H1 (cell line): ENCODE measurements at regions not wholly inside any gene's neighbourhood (a gene's known extent, or its start where the extent isn't known, plus 50 kb on each side); places are given as distances from the start of the nearest gene placed in this dataset.

Source experiments
- CTCF ChIA-PET: fragments of 300-600 bp; sonication (Branson Sonifier 250); formaldehyde crosslinking; loops from one replicate; lab custom pipeline; 2021; ENCODE audit not compliant: partially characterized antibody; lab: Charles Lee
- POLR2A ChIA-PET: fragments of 300-600 bp; sonication (Branson Sonifier 250); formaldehyde crosslinking; loops from one replicate; lab custom pipeline; 2021; ENCODE audit warnings: inconsistent platforms; ENCODE audit not compliant: partially characterized antibody; lab: Charles Lee
- DNase-seq, 2 experiments: peaks; one replicate each; pipeline versions ENCODE4 v3.0.0 to v3.0.0-alpha.2; 2010 to 2022; ENCODE audit warnings: low spot score in 2 of 2, low read depth in 1 of 2, mixed read lengths in 1 of 2
- FAIRE-seq: peaks from 2 replicates; lab custom pipeline; 2011; peaks lifted over from hg19 to GRCh38; lab: Jason Lieb, UNC
- H2AFZ ChIP-seq: 2 replicates; pipeline ENCODE4 v1.8.1; 2012; ENCODE audit warnings: low read length, inconsistent platforms
- H2AK5ac ChIP-seq: 2 replicates; pipeline ENCODE4 v1.6.1; 2013; ENCODE audit warnings: low read depth, low read length
- H2BK120ac ChIP-seq: replicated peaks from 2 replicates; pipeline ENCODE3; 2013; ENCODE audit warnings: low read depth, low read length, inconsistent platforms
- H2BK12ac ChIP-seq: 2 replicates; pipeline ENCODE4 v1.6.1; 2013; ENCODE audit warnings: low read depth, low read length
- H2BK15ac ChIP-seq: 2 replicates; pipeline ENCODE4 v1.6.1; 2013; ENCODE audit warnings: low read length
- H2BK20ac ChIP-seq: 2 replicates; pipeline ENCODE4 v1.6.1; 2013; ENCODE audit warnings: low read length
- H2BK5ac ChIP-seq: 2 replicates; pipeline ENCODE4 v1.6.1; 2013; ENCODE audit warnings: low read depth, low read length
- H3K14ac ChIP-seq: 2 replicates; pipeline ENCODE4 v1.6.1; 2013; ENCODE audit warnings: inconsistent platforms; ENCODE audit not compliant: insufficient read length
- H3K18ac ChIP-seq: 2 replicates; pipeline ENCODE4 v1.6.1; 2013; ENCODE audit warnings: low read length; ENCODE audit errors: extremely low read depth
- H3K23ac ChIP-seq: 2 replicates; pipeline ENCODE4 v1.6.1; 2013; ENCODE audit warnings: inconsistent platforms; ENCODE audit not compliant: insufficient read length
- H3K23me2 ChIP-seq: 2 replicates; pipeline ENCODE4 v1.6.1; 2013; ENCODE audit warnings: low read depth, low read length
- H3K27ac ChIP-seq: 2 replicates; pipeline ENCODE4 v1.6.1; 2011; ENCODE audit warnings: low read depth, low read length, inconsistent platforms
- H3K27me3 ChIP-seq, 4 experiments: replicated peaks in 1 of 4; 1 replicate in 1 of 4; 2 replicates in 3 of 4; pipeline versions ENCODE4 v1.6.1 to v1.8.1; 2011 to 2013; ENCODE audit warnings: low read length in 3 of 4, mild to moderate bottlenecking in 3 of 4, inconsistent platforms in 2 of 4, mixed read lengths in 2 of 4, moderate library complexity in 1 of 4; ENCODE audit not compliant: control insufficient read depth in 3 of 4, insufficient read depth in 3 of 4; ENCODE audit errors: extremely low read depth in 1 of 4
- H3K36me3 ChIP-seq, 4 experiments: 2 replicates each; pipeline versions ENCODE4 v1.6.1 to v1.8.1; 2011 to 2013; ENCODE audit warnings: mild to moderate bottlenecking in 4 of 4, low read length in 3 of 4, moderate library complexity in 2 of 4, control low read depth in 1 of 4, inconsistent platforms in 1 of 4; ENCODE audit not compliant: insufficient read depth in 4 of 4, control insufficient read depth in 2 of 4
- H3K4ac ChIP-seq: replicated peaks from 2 replicates; pipeline ENCODE3; 2013; ENCODE audit warnings: low read length, low read depth, mixed read lengths, inconsistent platforms; ENCODE audit not compliant: insufficient read length
- H3K4me1 ChIP-seq, 4 experiments: replicated peaks in 1 of 4; 1 replicate in 1 of 4; 2 replicates in 3 of 4; pipeline versions ENCODE4 v1.6.1 to v1.8.1; 2011 to 2013; ENCODE audit warnings: low read length in 3 of 4, inconsistent platforms in 2 of 4, mixed read lengths in 1 of 4; ENCODE audit not compliant: insufficient read depth in 4 of 4, control insufficient read depth in 3 of 4
- H3K4me2 ChIP-seq, 2 experiments: 2 replicates each; pipeline versions ENCODE4 v1.6.1 to v1.8.1; 2011 to 2013; ENCODE audit warnings: low read depth in 2 of 2, low read length in 2 of 2, control low read depth in 1 of 2, inconsistent platforms in 1 of 2, mild to moderate bottlenecking in 1 of 2; ENCODE audit not compliant: insufficient read depth in 1 of 2
- H3K4me3 ChIP-seq, 4 experiments: fragments of 200-600, 300-600 bp in 1 of 4; sonication (generic), shearing (Covaris generic), sonication (Bioruptor Twin) in 1 of 4; 2 replicates each; pipeline versions ENCODE4 v1.5.1 to v1.8.1; 2011 to 2016; ENCODE audit warnings: low read length in 4 of 4, low read depth in 3 of 4, control low read depth in 2 of 4, inconsistent platforms in 2 of 4, mild to moderate bottlenecking in 2 of 4, mixed read lengths in 1 of 4, moderate library complexity in 1 of 4; ENCODE audit not compliant: insufficient read depth in 2 of 4; ENCODE audit errors: extremely low read depth in 1 of 4
- H3K56ac ChIP-seq: replicated peaks from 2 replicates; pipeline ENCODE3; 2013; ENCODE audit warnings: low read depth, mild to moderate bottlenecking, mixed read lengths, low read length, inconsistent platforms; ENCODE audit not compliant: insufficient read length
- H3K79me1 ChIP-seq: 2 replicates; pipeline ENCODE4 v1.6.1; 2013; ENCODE audit warnings: low read depth, low read length, control low read depth
- H3K79me2 ChIP-seq, 2 experiments: 2 replicates each; pipeline versions ENCODE4 v1.6.1 to v1.8.1; 2012 to 2013; ENCODE audit warnings: low read length in 2 of 2, mild to moderate bottlenecking in 2 of 2, inconsistent platforms in 1 of 2; ENCODE audit not compliant: insufficient read depth in 2 of 2, control insufficient read depth in 1 of 2
- H3K9ac ChIP-seq, 4 experiments: replicated peaks in 1 of 4; 1 replicate in 1 of 4; 2 replicates in 3 of 4; pipeline versions ENCODE4 v1.6.1 to v1.8.1; 2011 to 2013; ENCODE audit warnings: low read depth in 3 of 4, low read length in 3 of 4, control low read depth in 2 of 4, mild to moderate bottlenecking in 2 of 4, moderate library complexity in 2 of 4, inconsistent platforms in 1 of 4; ENCODE audit errors: extremely low read depth in 1 of 4
- H3K9me3 ChIP-seq, 2 experiments: 2 replicates each; pipeline versions ENCODE4 v1.6.1 to v1.8.1; 2012 to 2013; ENCODE audit warnings: mild to moderate bottlenecking in 2 of 2, moderate library complexity in 2 of 2, control low read depth in 1 of 2, inconsistent platforms in 1 of 2, low read depth in 1 of 2, low read length in 1 of 2, mixed read lengths in 1 of 2; ENCODE audit not compliant: insufficient read depth in 2 of 2
- H4K20me1 ChIP-seq, 2 experiments: replicated peaks in 1 of 2; 2 replicates each; pipeline versions ENCODE3 to v1.8.1; 2011 to 2013; ENCODE audit warnings: inconsistent platforms in 2 of 2, low read length in 2 of 2, mild to moderate bottlenecking in 1 of 2; ENCODE audit not compliant: insufficient read depth in 2 of 2, control insufficient read depth in 1 of 2
- H4K5ac ChIP-seq: 2 replicates; pipeline ENCODE4 v1.6.1; 2013; ENCODE audit warnings: low read length, low read depth, mixed read lengths, inconsistent platforms; ENCODE audit not compliant: insufficient read length
- H4K8ac ChIP-seq: 2 replicates; pipeline ENCODE4 v1.8.0; 2013; ENCODE audit warnings: mild to moderate bottlenecking, moderate library complexity, low read length, inconsistent platforms; ENCODE audit not compliant: insufficient read depth; ENCODE audit errors: extremely low read depth
- H4K91ac ChIP-seq: replicated peaks from 2 replicates; pipeline ENCODE3; 2013; ENCODE audit warnings: low read length, mixed read lengths, inconsistent platforms; ENCODE audit not compliant: insufficient read length
- ASH2L ChIP-seq: fragments of 200-600, 300-600 bp; sonication (generic); IDR thresholded peaks from one replicate; pipeline ENCODE4 v1.7.1; 2017; ENCODE audit warnings: low read length
- CHD1 ChIP-seq: IDR thresholded peaks from 2 replicates; pipeline ENCODE4 v1.6.1; 2012; ENCODE audit warnings: low read depth, low read length, improper control_type of control experiment
- HDAC6 ChIP-seq: IDR thresholded peaks from one replicate; pipeline ENCODE4 v1.7.1; 2012; ENCODE audit warnings: low read depth, mild to moderate bottlenecking, inconsistent platforms, low read length, moderate library complexity
- JUN ChIP-seq: IDR thresholded peaks from 2 replicates; pipeline ENCODE4 v1.6.1; 2011; ENCODE audit warnings: low read depth, mild to moderate bottlenecking, improper control_type of control experiment, low read length
- KDM5A ChIP-seq: fragments of 200-600 bp; IDR thresholded peaks from 2 replicates; pipeline ENCODE4 v1.7.1; 2012; ENCODE audit warnings: mild to moderate bottlenecking, low read length, inconsistent platforms, mixed read lengths
- NRF1 ChIP-seq: IDR thresholded peaks from 2 replicates; pipeline ENCODE4 v1.6.1; 2011; ENCODE audit warnings: mild to moderate bottlenecking, low read depth, low read length, improper control_type of control experiment
- POLR2A ChIP-seq, 2 experiments: IDR thresholded peaks; 1 replicate in 1 of 2; 2 replicates in 1 of 2; pipeline ENCODE4 v1.6.1; 2011; ENCODE audit warnings: low read depth in 2 of 2, low read length in 2 of 2, mild to moderate bottlenecking in 2 of 2; ENCODE audit errors: control extremely low read depth in 1 of 2
- POLR2AphosphoS5 ChIP-seq: IDR thresholded peaks from 2 replicates; pipeline ENCODE4 v1.6.1; 2011; ENCODE audit warnings: low read depth, low read length
- RAD21 ChIP-seq, 2 experiments: IDR thresholded peaks in 1 of 2; conservative IDR thresholded peaks in 1 of 2; 2 replicates each; pipeline ENCODE4 v1.6.1; 2011; ENCODE audit warnings: low read depth in 2 of 2, low read length in 2 of 2, improper control_type of control experiment in 1 of 2, inconsistent platforms in 1 of 2, mild to moderate bottlenecking in 1 of 2, moderate library complexity in 1 of 2
- RBBP5 ChIP-seq: IDR thresholded peaks from 2 replicates; pipeline ENCODE4 v1.7.1; 2012; ENCODE audit warnings: low read depth, mild to moderate bottlenecking, inconsistent platforms, low read length, moderate library complexity, borderline replicate concordance
- SIRT6 ChIP-seq: IDR thresholded peaks from one replicate; pipeline ENCODE4 v1.7.1; 2012; ENCODE audit warnings: low read length, inconsistent platforms
- SP2 ChIP-seq: IDR thresholded peaks from 2 replicates; pipeline ENCODE4 v1.6.1; 2012; ENCODE audit warnings: mild to moderate bottlenecking, low read length, inconsistent platforms
- TAF7 ChIP-seq: optimal IDR thresholded peaks from 2 replicates; pipeline ENCODE3; 2011; ENCODE audit warnings: low read depth, mild to moderate bottlenecking, inconsistent platforms, low read length, moderate library complexity, borderline replicate concordance
- TCF12 ChIP-seq: IDR thresholded peaks from 2 replicates; pipeline ENCODE4 v1.6.1; 2011; ENCODE audit warnings: low read depth, mild to moderate bottlenecking, low read length
- WGBS, 2 experiments: shearing (Covaris generic) in 1 of 2; methylation state at CpG; one replicate each; pipeline versions ENCODE4 v1.1.6 to v1.1.7; 2013 to 2015; ENCODE audit warnings: low lambda C conversion rate in 2 of 2, mixed read lengths in 2 of 2, inconsistent platforms in 1 of 2, low coverage in 1 of 2, missing lambda C conversion rate in 1 of 2; ENCODE audit not compliant: insufficient replicate concordance in 2 of 2, insufficient coverage in 1 of 2, insufficient read length in 1 of 2; ENCODE audit errors: extremely low coverage in 1 of 2, missing lambda C conversion rate in 1 of 2; 5-methylcytosine and 5-hydroxymethylcytosine counted together
- TF ChIP-seq, protein P1 (sequence below): IDR thresholded peaks from 2 replicates; pipeline ENCODE4 v1.6.1; 2012; ENCODE audit warnings: inconsistent platforms
- TF ChIP-seq, protein P2 (sequence below): IDR thresholded peaks from 2 replicates; pipeline ENCODE4 v1.6.1; 2012; ENCODE audit warnings: inconsistent platforms

DNA sequence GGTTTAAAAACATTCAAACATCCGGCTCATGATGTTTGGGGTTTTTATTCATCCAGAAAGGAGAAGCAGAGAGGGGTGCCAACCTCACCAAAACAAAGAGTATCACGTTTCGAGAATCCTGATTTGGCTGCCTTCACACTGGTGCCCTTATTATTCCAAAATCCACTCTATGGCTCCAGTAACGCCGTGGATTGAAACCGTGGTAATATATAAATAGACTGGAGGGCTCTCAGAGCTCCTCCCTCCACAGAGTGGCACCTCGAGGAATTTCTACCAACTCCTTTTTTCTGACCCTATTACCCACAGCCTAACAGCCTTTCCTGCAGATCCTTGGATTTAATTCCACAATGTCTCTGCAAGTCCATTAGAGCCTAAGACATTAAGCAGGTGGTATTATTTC lies 353.6 kb downstream of the CRPPA start:
- H3K23me2 ChIP-seq, result no peaks in the 10 kb centered on the region
- no peaks in the 10 kb centered on the region for H3K4me1 ChIP-seq
- H3K27ac ChIP-seq, result no peak overlapping the region
- H3K4me2 ChIP-seq, result no peak overlapping the region
- H2AFZ ChIP-seq, result no peak overlapping the region
- H3K9me3 ChIP-seq, result no peaks in the 10 kb centered on the region
- no peak overlapping the region for H3K23ac ChIP-seq
- H3K36me3 ChIP-seq, result no peaks in the 10 kb centered on the region
- no peaks in the 10 kb centered on the region for H3K79me2 ChIP-seq
- no peak overlapping the region for H2BK15ac ChIP-seq
- no peak overlapping the region for H3K14ac ChIP-seq
- no peak overlapping the region for H2BK120ac ChIP-seq
- H4K8ac ChIP-seq, result no peak overlapping the region
- no peak overlapping the region for H2AK5ac ChIP-seq
- no peaks in the 10 kb centered on the region for H4K20me1 ChIP-seq
- no peak overlapping the region for H2BK20ac ChIP-seq
- no peak overlapping the region for H3K9ac ChIP-seq
- DNase-seq, result no peak
- H2BK5ac ChIP-seq, result no peak overlapping the region
- H3K4ac ChIP-seq, result no peak overlapping the region
- 71% methylated on average over 7 of the region's 7 CpGs; no CpG with 5 or more reads in 1 of the 2 experiments for WGBS, 2 experiments
- no peaks in the 10 kb centered on the region for H3K27me3 ChIP-seq
- H3K4me3 ChIP-seq, result no peak overlapping the region
- FAIRE-seq, result no peak
- no peaks in the 10 kb centered on the region for H3K79me1 ChIP-seq
- no peak overlapping the region for H2BK12ac ChIP-seq
- ChIA-PET CTCF (interaction anchor here (0.6 to 1.9 kb wide), 4 partner anchors 11 to 350 kb away, joined by 3 to 9 read pairs (median 3); no protein-coding TSS in a partner anchor), POLR2A (no interaction called here)
- no peak overlapping the region for H3K56ac ChIP-seq
- H4K5ac ChIP-seq, result no peak overlapping the region
- H3K18ac ChIP-seq, result no peak overlapping the region
- H4K91ac ChIP-seq, result no peak overlapping the region
- TF ChIP-seq RAD21 (IDR thresholded peaks at IDR 0.05 in 1 of 2, conservative IDR thresholded peaks at IDR 0.05 in 1 of 2; ENCODE audit: low read depth in 2 of 2, low read length in 2 of 2), result no peak
- no peak for TF ChIP-seq KDM5A
- no peak for TF ChIP-seq POLR2AphosphoS5
- no peak for TF ChIP-seq TCF12
- no peak for TF ChIP-seq JUN
- no peak for TF ChIP-seq SP2
- TF ChIP-seq TAF7, result no peak
- no peak for TF ChIP-seq NRF1
- no peak for TF ChIP-seq HDAC6
- TF ChIP-seq RBBP5, result no peak
- TF ChIP-seq SIRT6, result no peak
- TF ChIP-seq ASH2L, result no peak
- TF ChIP-seq, protein P1, sequence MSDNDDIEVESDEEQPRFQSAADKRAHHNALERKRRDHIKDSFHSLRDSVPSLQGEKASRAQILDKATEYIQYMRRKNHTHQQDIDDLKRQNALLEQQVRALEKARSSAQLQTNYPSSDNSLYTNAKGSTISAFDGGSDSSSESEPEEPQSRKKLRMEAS, result no peak
- TF ChIP-seq, protein P2, sequence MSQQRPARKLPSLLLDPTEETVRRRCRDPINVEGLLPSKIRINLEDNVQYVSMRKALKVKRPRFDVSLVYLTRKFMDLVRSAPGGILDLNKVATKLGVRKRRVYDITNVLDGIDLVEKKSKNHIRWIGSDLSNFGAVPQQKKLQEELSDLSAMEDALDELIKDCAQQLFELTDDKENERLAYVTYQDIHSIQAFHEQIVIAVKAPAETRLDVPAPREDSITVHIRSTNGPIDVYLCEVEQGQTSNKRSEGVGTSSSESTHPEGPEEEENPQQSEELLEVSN, result no peak
- TF ChIP-seq CHD1, result no peak
- TF ChIP-seq POLR2A (IDR thresholded peaks at IDR 0.05; ENCODE audit: control extremely low read depth in 1 of 2, low read depth in 2 of 2, low read length in 2 of 2), result no peak
